HCT116 (cell line): ENCODE measurements at regions not wholly inside any gene's neighbourhood (a gene's known extent, or its start where the extent isn't known, plus 50 kb on each side); places are given as distances from the start of the nearest gene placed in this dataset.

Experiments
- CEBPB ChIP-seq: IDR thresholded peaks from 2 replicates; pipeline ENCODE4 v1.6.1; 2012; ENCODE audit warnings: low read depth
- EZH2 ChIP-seq: fragments of 200-600 bp; sonication (generic); IDR thresholded peaks from 2 replicates; pipeline ENCODE4 v1.6.1; 2017; ENCODE audit warnings: antibody characterized with exemption, mixed run types
- EZH2phosphoT487 ChIP-seq: fragments of 200-600 bp; IDR thresholded peaks from 2 replicates; pipeline ENCODE4 v1.6.1; 2018; ENCODE audit warnings: antibody characterized with exemption, borderline replicate concordance
- JUND ChIP-seq: IDR thresholded peaks from 2 replicates; pipeline ENCODE4 v1.6.1; 2012
- POLR2A ChIP-seq: IDR thresholded peaks from 2 replicates; pipeline ENCODE4 v1.7.0; 2011; ENCODE audit warnings: borderline replicate concordance; ENCODE audit not compliant: insufficient read depth, insufficient read length; ENCODE audit errors: extremely low read depth
- POLR2AphosphoS5 ChIP-seq: IDR thresholded peaks from 2 replicates; pipeline ENCODE4 v1.6.1; 2011; ENCODE audit warnings: mild to moderate bottlenecking, low read depth, low read length, moderate library complexity
- RAD21 ChIP-seq: IDR thresholded peaks from 2 replicates; pipeline ENCODE4 v1.6.1; 2012; ENCODE audit warnings: low read depth, mild to moderate bottlenecking
- SRF ChIP-seq: IDR thresholded peaks from 2 replicates; pipeline ENCODE4 v1.6.1; 2012; ENCODE audit warnings: low read depth
- ZFX ChIP-seq: fragments of 450-650 bp; IDR thresholded peaks from 2 replicates; pipeline ENCODE4 v1.6.1; 2017
- ZNF274 ChIP-seq: fragments of 200-500 bp; sonication (Bioruptor generic); IDR thresholded peaks from 2 replicates; pipeline ENCODE4 v1.6.1; 2014; ENCODE audit warnings: mild to moderate bottlenecking, low read depth, low read length, inconsistent platforms
- TF ChIP-seq, protein P1 (sequence below), 3 experiments: fragments of 200-600 bp in 1 of 3; sonication (generic) in 1 of 3; IDR thresholded peaks in 2 of 3; conservative IDR thresholded peaks in 1 of 3; 2 replicates each; pipeline ENCODE4 v1.5.1; 2012 to 2017; ENCODE audit warnings: low read depth in 2 of 3, low read length in 2 of 3, antibody characterized with exemption in 1 of 3, borderline replicate concordance in 1 of 3, control low read depth in 1 of 3, mild to moderate bottlenecking in 1 of 3, mixed read lengths in 1 of 3, mixed run types in 1 of 3, moderate library complexity in 1 of 3; ENCODE audit not compliant: insufficient read depth in 1 of 3
- TF ChIP-seq, protein P2 (sequence below): IDR thresholded peaks from 2 replicates; pipeline ENCODE4 v1.6.1; 2011; ENCODE audit warnings: mild to moderate bottlenecking, low read length, moderate library complexity; ENCODE audit not compliant: insufficient replicate concordance; ENCODE audit errors: extremely low read depth
- TF ChIP-seq, protein P3 (sequence below): IDR thresholded peaks from 2 replicates; pipeline ENCODE4 v1.6.1; 2012
- TF ChIP-seq, protein P4 (sequence below): IDR thresholded peaks from 2 replicates; pipeline ENCODE4 v1.6.1; 2012; ENCODE audit warnings: low read depth

DNA sequence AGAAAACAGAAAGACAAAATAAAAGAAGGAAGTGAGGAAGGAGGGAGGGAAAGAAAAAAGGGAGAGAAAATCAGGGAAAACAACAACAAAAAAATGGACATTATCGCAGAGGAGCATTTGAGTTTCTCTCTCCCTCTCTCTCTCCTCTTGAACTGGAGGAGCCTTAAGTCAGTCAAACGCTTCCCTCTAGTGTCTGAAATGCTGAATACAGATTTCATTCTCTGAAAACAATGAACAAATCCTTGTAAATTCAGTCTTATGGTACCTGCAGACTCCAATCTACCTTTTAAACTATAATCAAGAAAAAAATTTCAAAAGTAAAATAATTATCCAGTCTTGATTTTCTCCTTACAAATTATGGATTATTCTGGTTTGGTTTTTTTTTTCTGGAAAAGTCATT, 89.2 kb upstream of the PFKP start:
- TF ChIP-seq, protein P1, sequence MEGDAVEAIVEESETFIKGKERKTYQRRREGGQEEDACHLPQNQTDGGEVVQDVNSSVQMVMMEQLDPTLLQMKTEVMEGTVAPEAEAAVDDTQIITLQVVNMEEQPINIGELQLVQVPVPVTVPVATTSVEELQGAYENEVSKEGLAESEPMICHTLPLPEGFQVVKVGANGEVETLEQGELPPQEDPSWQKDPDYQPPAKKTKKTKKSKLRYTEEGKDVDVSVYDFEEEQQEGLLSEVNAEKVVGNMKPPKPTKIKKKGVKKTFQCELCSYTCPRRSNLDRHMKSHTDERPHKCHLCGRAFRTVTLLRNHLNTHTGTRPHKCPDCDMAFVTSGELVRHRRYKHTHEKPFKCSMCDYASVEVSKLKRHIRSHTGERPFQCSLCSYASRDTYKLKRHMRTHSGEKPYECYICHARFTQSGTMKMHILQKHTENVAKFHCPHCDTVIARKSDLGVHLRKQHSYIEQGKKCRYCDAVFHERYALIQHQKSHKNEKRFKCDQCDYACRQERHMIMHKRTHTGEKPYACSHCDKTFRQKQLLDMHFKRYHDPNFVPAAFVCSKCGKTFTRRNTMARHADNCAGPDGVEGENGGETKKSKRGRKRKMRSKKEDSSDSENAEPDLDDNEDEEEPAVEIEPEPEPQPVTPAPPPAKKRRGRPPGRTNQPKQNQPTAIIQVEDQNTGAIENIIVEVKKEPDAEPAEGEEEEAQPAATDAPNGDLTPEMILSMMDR (IDR thresholded peaks at IDR 0.05 in 2 of 3, conservative IDR thresholded peaks at IDR 0.05 in 1 of 3; ENCODE audit: borderline replicate concordance in 1 of 3, insufficient read depth in 1 of 3, low read depth in 2 of 3, low read length in 2 of 3), result peak; percentile 39 to 64 (median 56); a peak in 3 of 6 replicates
- TF ChIP-seq, protein P2, sequence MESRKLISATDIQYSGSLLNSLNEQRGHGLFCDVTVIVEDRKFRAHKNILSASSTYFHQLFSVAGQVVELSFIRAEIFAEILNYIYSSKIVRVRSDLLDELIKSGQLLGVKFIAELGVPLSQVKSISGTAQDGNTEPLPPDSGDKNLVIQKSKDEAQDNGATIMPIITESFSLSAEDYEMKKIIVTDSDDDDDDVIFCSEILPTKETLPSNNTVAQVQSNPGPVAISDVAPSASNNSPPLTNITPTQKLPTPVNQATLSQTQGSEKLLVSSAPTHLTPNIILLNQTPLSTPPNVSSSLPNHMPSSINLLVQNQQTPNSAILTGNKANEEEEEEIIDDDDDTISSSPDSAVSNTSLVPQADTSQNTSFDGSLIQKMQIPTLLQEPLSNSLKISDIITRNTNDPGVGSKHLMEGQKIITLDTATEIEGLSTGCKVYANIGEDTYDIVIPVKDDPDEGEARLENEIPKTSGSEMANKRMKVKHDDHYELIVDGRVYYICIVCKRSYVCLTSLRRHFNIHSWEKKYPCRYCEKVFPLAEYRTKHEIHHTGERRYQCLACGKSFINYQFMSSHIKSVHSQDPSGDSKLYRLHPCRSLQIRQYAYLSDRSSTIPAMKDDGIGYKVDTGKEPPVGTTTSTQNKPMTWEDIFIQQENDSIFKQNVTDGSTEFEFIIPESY, result no peak
- no peak for TF ChIP-seq JUND
- TF ChIP-seq, protein P3, sequence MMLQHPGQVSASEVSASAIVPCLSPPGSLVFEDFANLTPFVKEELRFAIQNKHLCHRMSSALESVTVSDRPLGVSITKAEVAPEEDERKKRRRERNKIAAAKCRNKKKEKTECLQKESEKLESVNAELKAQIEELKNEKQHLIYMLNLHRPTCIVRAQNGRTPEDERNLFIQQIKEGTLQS, result no peak
- no peak for TF ChIP-seq SRF
- TF ChIP-seq POLR2A, result no peak
- TF ChIP-seq POLR2AphosphoS5, result no peak
- TF ChIP-seq EZH2, result no peak
- TF ChIP-seq, protein P4, sequence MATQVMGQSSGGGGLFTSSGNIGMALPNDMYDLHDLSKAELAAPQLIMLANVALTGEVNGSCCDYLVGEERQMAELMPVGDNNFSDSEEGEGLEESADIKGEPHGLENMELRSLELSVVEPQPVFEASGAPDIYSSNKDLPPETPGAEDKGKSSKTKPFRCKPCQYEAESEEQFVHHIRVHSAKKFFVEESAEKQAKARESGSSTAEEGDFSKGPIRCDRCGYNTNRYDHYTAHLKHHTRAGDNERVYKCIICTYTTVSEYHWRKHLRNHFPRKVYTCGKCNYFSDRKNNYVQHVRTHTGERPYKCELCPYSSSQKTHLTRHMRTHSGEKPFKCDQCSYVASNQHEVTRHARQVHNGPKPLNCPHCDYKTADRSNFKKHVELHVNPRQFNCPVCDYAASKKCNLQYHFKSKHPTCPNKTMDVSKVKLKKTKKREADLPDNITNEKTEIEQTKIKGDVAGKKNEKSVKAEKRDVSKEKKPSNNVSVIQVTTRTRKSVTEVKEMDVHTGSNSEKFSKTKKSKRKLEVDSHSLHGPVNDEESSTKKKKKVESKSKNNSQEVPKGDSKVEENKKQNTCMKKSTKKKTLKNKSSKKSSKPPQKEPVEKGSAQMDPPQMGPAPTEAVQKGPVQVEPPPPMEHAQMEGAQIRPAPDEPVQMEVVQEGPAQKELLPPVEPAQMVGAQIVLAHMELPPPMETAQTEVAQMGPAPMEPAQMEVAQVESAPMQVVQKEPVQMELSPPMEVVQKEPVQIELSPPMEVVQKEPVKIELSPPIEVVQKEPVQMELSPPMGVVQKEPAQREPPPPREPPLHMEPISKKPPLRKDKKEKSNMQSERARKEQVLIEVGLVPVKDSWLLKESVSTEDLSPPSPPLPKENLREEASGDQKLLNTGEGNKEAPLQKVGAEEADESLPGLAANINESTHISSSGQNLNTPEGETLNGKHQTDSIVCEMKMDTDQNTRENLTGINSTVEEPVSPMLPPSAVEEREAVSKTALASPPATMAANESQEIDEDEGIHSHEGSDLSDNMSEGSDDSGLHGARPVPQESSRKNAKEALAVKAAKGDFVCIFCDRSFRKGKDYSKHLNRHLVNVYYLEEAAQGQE, result no peak
- TF ChIP-seq ZFX, result no peak
- TF ChIP-seq RAD21, result peak; percentile 76
- TF ChIP-seq ZNF274, result no peak
- no peak for TF ChIP-seq EZH2phosphoT487
- no peak for TF ChIP-seq CEBPB
